ENCODE measurements at regions not wholly inside any gene's neighbourhood (a gene's known extent, or its start where the extent isn't known, plus 50 kb on each side); places are given as distances from the start of the nearest gene placed in this dataset.
"Not testable (repeated sequence)": the region's sequence is repeated elsewhere in the genome, so short reads cannot be mapped to it uniquely, and the experiment has no call there.

DNA sequence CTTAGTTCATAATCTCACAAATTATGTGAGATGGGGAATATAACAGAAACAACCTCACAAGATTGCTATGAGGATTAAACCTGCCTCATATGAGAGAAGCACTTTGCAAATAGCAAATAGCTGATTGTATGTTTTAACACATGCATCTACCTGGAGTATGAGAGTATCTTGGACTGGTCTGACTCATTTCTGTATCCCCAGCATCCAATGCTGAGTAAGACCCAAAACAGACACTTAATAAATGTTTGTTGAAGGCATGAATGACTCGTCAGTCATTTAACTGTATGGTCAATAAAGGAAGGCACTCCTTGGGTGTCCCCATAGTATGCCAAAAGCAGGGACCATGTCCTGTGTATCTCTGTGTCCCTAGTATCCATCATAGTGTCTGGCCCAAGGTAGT lies 350.9 kb upstream of the F9 start:
- H3K4me3 ChIP-seq (ENCODE audit: control insufficient read depth, low read depth, low read length), result no peak overlapping the region
- TF ChIP-seq, protein P1, sequence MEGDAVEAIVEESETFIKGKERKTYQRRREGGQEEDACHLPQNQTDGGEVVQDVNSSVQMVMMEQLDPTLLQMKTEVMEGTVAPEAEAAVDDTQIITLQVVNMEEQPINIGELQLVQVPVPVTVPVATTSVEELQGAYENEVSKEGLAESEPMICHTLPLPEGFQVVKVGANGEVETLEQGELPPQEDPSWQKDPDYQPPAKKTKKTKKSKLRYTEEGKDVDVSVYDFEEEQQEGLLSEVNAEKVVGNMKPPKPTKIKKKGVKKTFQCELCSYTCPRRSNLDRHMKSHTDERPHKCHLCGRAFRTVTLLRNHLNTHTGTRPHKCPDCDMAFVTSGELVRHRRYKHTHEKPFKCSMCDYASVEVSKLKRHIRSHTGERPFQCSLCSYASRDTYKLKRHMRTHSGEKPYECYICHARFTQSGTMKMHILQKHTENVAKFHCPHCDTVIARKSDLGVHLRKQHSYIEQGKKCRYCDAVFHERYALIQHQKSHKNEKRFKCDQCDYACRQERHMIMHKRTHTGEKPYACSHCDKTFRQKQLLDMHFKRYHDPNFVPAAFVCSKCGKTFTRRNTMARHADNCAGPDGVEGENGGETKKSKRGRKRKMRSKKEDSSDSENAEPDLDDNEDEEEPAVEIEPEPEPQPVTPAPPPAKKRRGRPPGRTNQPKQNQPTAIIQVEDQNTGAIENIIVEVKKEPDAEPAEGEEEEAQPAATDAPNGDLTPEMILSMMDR (conservative IDR thresholded peaks at IDR 0.05; ENCODE audit: control insufficient read depth, insufficient read depth, low read depth, low read length), result no peak
- no peak for DNase-seq (ENCODE audit: low read depth)

DNA sequence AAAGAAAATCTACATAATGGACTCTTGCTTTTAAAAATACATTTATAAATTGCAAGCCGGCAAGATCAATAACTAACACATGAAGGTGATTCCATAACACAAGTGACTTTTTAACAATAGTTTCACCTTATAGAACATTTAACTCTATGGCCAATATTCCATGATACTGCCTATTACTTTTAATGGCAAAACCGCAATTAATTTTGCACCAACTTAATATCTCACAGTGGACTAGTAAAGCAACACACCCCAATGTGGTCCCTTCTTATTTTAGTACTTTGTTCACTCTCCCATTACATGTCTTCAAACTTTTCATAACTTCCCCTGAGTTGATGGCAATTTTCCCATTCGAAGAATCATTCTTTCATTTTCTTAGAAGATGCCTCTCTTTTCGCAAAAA lies 351.6 kb upstream of the F9 start:
- TF ChIP-seq, protein P1 (conservative IDR thresholded peaks at IDR 0.05; ENCODE audit: control insufficient read depth, insufficient read depth, low read depth, low read length), result no peak
- DNase-seq (ENCODE audit: low read depth), result no peak
- H3K4me3 ChIP-seq (ENCODE audit: control insufficient read depth, low read depth, low read length), result no peak overlapping the region

DNA sequence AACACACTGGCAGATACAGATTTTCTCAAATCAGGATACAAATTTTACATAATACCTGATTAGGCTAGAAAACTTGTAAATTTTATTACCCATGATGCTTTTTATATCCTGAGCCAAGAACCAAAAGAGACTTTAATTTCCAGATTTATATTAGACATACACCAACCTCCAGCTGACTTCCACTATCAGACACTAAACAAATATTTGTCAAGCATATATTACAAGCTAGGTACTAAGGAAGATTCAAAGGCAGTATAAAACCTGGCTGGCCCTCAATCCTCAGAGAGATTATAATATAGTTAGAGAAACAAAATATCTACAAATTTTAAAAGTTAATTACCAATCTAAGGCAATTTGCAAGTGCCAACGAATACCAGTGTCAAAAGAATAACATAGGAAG lies 357.8 kb upstream of the F9 start:
- no peak for DNase-seq (ENCODE audit: low read depth)
- no peak overlapping the region for H3K4me3 ChIP-seq (ENCODE audit: control insufficient read depth, low read depth, low read length)
- TF ChIP-seq, protein P1 (conservative IDR thresholded peaks at IDR 0.05; ENCODE audit: control insufficient read depth, insufficient read depth, low read depth, low read length), result no peak

DNA sequence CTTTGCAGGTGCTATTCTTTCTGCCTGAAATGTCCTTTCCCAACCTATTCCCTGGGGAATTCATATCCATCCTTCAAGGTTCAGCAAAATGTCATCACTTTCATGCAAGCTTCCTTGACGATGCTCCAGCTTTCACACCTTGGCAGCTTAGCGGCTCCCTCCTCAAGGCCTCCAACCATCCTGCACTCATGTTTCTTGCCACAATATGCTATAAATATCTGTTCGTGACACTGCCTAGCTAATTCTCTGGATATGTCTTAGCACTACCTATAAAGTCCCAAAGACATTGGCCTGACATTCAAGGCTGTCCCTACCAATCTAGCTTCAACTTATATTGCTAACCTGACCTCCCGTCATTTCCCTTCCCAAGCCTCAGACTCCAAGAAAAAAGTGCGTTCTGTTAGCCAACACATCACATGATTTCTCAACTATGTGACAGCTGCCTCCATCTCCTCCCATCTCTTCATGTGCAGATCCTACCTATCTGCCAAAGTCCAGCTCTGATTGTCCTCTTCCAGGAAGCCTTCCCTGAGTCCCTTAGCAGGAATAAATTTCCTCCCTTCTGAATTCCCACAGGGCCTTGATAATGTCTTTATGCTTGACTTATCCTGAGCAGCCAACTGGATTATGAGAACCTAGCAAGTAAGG lies 359.9 kb upstream of the F9 start:
- no peak overlapping the region for H3K4me3 ChIP-seq (ENCODE audit: control insufficient read depth, low read depth, low read length)
- DNase-seq (ENCODE audit: low read depth), result no peak
- TF ChIP-seq, protein P1 (conservative IDR thresholded peaks at IDR 0.05; ENCODE audit: control insufficient read depth, insufficient read depth, low read depth, low read length), result no peak

DNA sequence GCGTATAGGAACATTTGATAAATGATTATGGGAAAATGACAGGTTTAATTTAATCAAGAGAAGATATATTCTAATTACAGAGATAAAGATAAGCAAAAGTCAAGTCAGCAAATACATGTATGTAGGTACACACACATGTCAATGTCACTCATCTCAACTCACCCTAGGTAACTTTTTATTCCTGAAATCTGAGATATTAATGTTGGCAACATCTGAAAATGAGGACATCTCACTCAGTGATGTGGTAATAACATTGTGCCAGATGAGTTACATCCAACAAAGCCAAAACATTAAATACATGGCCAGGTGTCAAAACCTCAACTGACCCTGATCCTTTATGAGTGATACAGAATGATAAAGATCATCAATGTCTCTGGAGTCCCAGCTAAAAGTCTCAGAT lies 363.3 kb upstream of the F9 start:
- TF ChIP-seq, protein P1 (conservative IDR thresholded peaks at IDR 0.05; ENCODE audit: control insufficient read depth, insufficient read depth, low read depth, low read length), result no peak
- DNase-seq (ENCODE audit: low read depth), result no peak
- no peak overlapping the region for H3K4me3 ChIP-seq (ENCODE audit: control insufficient read depth, low read depth, low read length)

DNA sequence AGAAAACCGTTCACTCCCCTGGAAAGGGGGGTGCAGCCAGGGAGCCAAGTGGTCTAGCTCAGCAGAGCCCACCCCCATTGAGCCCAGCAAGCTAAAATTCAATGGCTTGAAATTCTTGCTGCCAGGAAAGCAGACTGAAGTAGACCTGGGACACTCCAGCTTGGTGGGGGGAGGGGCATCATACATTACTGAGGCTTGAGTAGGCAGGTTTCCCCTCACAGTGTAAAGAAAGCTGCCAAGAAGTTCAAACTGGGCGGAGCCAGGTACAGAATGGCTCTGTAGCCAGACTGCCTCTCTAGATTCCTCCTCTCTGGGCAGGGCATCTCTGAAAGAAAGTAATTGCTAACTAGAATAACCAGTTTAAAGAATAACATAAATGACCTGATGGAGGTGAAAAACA lies 372.3 kb upstream of the F9 start:
- TF ChIP-seq, protein P1 (conservative IDR thresholded peaks at IDR 0.05; ENCODE audit: control insufficient read depth, insufficient read depth, low read depth, low read length), result no peak
- no peak for DNase-seq (ENCODE audit: low read depth)

DNA sequence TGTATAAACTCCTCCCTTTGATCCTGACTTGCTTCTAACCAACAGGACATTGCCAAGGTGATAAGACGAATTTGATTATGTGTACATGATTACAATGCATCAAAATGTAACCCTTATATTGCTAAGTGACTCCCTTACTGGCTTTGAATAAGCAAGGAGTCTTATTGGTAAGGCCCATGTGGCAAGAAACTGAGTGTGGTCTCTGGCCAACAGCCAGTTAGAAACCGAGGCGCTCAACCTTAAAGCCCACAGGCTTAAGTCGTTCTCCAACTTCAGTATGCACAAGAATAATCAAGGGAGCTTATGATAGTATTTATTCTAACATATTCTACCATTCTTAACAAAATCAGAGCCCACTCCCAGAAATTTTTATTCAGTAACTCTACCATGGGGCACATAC lies 374.2 kb upstream of the F9 start:
- H3K4me3 ChIP-seq (ENCODE audit: control insufficient read depth, low read depth, low read length), result no peak overlapping the region
- no peak for DNase-seq (ENCODE audit: low read depth)
- TF ChIP-seq, protein P1 (conservative IDR thresholded peaks at IDR 0.05; ENCODE audit: control insufficient read depth, insufficient read depth, low read depth, low read length), result no peak

More for the DNA sequence above, 372.3 kb upstream of the F9 start:
- H3K4me3 ChIP-seq (ENCODE audit: control insufficient read depth, low read depth, low read length), result no peak overlapping the region

DNA sequence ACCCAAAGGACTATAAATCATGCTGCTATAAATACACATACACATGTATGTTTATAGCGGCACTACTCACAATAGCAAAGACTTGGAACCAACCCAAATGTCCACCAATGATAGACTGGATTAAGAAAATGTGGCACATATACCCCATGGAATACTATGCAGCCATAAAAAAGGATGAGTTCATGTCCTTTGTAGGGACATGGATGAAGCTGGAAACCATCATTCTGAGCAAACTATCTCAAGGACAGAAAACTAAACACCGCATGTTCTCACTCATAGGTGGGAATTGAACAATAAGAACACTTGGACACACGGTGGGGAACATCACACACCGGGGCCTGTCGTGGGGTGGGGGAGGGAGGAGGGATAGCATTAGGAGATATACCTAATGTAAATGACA lies 383.9 kb upstream of the F9 start:
- not testable (repeated sequence) for H3K4me3 ChIP-seq (ENCODE audit: control insufficient read depth, low read depth, low read length); DNase-seq (ENCODE audit: low read depth)

Data from fibroblast of mammary gland (primary cell).